ENCODE measurements at regions not wholly inside any gene's neighbourhood (a gene's known extent, or its start where the extent isn't known, plus 50 kb on each side); places are given as distances from the start of the nearest gene placed in this dataset.

DNA sequence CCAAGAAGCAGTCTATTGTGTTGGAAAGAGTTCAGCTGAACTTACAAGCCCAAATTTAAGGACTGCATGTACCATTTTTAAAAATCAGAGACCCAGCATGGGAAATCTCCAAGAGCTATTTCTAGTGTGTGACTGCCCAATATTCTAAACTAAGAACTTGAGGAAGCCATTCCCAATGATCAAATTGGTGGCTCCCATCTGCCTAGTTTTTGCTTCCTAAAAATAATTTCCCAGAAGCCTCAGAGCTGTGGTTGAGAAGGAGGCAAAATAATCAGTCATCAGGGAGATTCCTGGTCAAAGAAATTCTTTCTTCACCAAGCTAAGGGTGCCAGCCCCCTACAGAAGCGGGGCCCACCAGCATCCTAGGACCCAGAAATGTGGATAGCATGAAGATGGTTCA, 176.1 kb upstream of the CDH5 start:
- no peak overlapping the region for H2AFZ ChIP-seq (ENCODE audit: low read depth)

DNA sequence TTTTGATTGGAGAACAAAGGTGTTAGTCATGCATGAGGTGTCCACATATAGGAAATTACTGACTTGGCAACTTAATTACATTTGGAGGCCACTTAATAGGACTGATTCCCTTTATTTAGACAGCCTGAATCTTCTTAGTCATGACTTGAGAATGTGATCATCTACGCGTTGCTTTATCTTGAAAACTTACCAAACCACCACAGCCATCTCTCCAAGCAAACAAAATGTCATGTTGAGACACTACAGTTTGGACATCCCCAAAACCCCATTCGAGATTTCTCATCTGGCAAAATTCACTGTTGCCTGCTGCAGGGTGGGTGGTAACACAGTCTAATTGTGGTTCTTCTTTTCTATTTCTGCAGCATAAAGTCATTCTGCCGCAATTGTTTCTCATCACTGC, 176.5 kb upstream of the CDH5 start:
- no peak overlapping the region for H3K27ac ChIP-seq
- H3K4me2 ChIP-seq, result no peak overlapping the region
- no peak overlapping the region for H3K9ac ChIP-seq
- no peaks in the 10 kb centered on the region for H3K4me1 ChIP-seq (ENCODE audit: low read depth, poor library complexity, severe bottlenecking)
- TF ChIP-seq, protein P1, sequence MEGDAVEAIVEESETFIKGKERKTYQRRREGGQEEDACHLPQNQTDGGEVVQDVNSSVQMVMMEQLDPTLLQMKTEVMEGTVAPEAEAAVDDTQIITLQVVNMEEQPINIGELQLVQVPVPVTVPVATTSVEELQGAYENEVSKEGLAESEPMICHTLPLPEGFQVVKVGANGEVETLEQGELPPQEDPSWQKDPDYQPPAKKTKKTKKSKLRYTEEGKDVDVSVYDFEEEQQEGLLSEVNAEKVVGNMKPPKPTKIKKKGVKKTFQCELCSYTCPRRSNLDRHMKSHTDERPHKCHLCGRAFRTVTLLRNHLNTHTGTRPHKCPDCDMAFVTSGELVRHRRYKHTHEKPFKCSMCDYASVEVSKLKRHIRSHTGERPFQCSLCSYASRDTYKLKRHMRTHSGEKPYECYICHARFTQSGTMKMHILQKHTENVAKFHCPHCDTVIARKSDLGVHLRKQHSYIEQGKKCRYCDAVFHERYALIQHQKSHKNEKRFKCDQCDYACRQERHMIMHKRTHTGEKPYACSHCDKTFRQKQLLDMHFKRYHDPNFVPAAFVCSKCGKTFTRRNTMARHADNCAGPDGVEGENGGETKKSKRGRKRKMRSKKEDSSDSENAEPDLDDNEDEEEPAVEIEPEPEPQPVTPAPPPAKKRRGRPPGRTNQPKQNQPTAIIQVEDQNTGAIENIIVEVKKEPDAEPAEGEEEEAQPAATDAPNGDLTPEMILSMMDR (conservative IDR thresholded peaks at IDR 0.05; ENCODE audit: low read depth, low read length), result no peak
- H3K4me3 ChIP-seq (IDR thresholded peaks at IDR 0.05; ENCODE audit: insufficient read depth, low read depth, low read length), result no peak overlapping the region
- no peaks in the 10 kb centered on the region for H3K27me3 ChIP-seq (ENCODE audit: insufficient read depth, low read depth)
- H2AFZ ChIP-seq (ENCODE audit: low read depth), result no peak overlapping the region
- no peaks in the 10 kb centered on the region for H3K36me3 ChIP-seq (ENCODE audit: insufficient read depth)
- no peaks in the 10 kb centered on the region for H3K79me2 ChIP-seq (ENCODE audit: insufficient read depth, low read depth)
- no peaks in the 10 kb centered on the region for H4K20me1 ChIP-seq (ENCODE audit: insufficient read depth)

More for the DNA sequence above, 176.1 kb upstream of the CDH5 start:
- TF ChIP-seq, protein P1 (conservative IDR thresholded peaks at IDR 0.05; ENCODE audit: low read depth, low read length), result no peak
- no peaks in the 10 kb centered on the region for H3K36me3 ChIP-seq (ENCODE audit: insufficient read depth)
- no peaks in the 10 kb centered on the region for H3K27me3 ChIP-seq (ENCODE audit: insufficient read depth, low read depth)
- no peaks in the 10 kb centered on the region for H3K4me1 ChIP-seq (ENCODE audit: low read depth, poor library complexity, severe bottlenecking)
- no peaks in the 10 kb centered on the region for H3K79me2 ChIP-seq (ENCODE audit: insufficient read depth, low read depth)
- no peak overlapping the region for H3K9ac ChIP-seq
- no peaks in the 10 kb centered on the region for H4K20me1 ChIP-seq (ENCODE audit: insufficient read depth)
- H3K4me2 ChIP-seq, result no peak overlapping the region
- H3K4me3 ChIP-seq (IDR thresholded peaks at IDR 0.05; ENCODE audit: insufficient read depth, low read depth, low read length), result no peak overlapping the region
- no peak overlapping the region for H3K27ac ChIP-seq

DNA sequence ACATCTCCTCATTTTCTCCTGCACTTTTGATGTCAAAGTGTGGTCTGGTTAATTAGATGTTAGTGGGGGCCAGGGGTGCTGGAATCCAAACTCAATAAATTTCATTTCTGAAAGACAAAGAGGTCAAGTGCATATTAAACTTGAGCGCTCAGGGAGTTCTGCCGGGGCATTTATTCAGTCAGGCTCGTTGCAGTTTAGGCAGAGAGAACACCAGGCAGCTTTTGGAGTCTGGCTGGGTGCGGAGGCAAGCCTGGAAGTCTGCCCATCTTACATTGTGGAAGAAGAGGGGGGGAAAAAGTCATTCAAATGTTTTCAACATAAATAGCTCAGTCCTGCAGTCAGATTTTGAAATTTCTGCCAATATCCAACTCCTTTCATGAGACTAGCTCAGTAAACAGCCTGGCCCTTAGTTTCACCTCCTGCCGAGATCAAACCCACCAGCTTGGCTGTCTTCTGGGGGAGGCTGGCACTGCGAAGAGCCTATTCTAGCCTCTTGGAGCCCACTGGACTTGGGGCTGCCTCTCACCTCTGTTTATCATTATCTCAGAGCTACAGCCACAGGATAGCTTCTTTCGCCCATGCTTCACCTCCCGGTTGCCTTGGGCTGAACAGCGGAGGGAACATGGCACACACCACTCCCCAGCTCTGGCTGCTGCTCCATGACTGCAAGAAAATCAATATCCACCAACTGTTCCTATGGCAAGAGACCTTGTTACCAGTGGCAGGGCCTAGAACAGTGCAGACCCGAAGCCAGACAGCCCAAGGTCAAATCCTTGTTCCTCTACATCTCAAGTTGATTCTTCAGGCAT, 177.4 kb upstream of the CDH5 start:
- no peak overlapping the region for H3K27ac ChIP-seq
- TF ChIP-seq, protein P1 (conservative IDR thresholded peaks at IDR 0.05; ENCODE audit: low read depth, low read length), result no peak

DNA sequence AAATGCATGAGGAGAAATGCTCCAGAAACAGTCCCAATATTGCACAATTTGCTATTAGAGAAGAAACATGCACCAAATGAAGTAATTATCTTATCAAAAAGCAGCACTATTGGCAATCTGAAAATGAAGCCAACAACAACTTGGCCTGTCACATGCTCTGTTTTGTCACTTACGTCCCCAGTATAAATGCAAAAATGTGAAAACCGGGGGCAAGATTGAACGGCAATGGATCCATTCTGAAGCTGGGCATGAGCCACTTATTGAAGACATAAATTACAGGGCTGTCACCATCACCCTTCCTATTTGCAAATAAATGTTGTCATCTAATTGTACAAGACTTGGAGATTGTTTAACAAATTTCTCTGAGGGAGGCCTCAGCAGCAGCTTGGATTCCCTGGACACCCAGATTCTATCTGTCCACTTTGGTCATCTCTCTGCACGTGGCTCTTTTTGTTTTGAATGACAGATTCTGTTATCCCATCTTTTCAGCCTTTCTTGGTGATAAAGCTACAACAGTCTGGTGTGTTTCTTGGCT, 180.2 kb upstream of the CDH5 start:
- no peaks in the 10 kb centered on the region for H3K36me3 ChIP-seq (ENCODE audit: insufficient read depth)
- no peaks in the 10 kb centered on the region for H3K79me2 ChIP-seq (ENCODE audit: insufficient read depth, low read depth)
- no peak overlapping the region for H3K4me2 ChIP-seq
- H3K4me3 ChIP-seq (IDR thresholded peaks at IDR 0.05; ENCODE audit: insufficient read depth, low read depth, low read length), result no peak overlapping the region
- H2AFZ ChIP-seq (ENCODE audit: low read depth), result no peak overlapping the region
- H3K4me1 ChIP-seq (ENCODE audit: low read depth, poor library complexity, severe bottlenecking), result no peaks in the 10 kb centered on the region
- no peaks in the 10 kb centered on the region for H4K20me1 ChIP-seq (ENCODE audit: insufficient read depth)
- no peak overlapping the region for H3K9ac ChIP-seq
- TF ChIP-seq, protein P1 (conservative IDR thresholded peaks at IDR 0.05; ENCODE audit: low read depth, low read length), result no peak
- no peaks in the 10 kb centered on the region for H3K27me3 ChIP-seq (ENCODE audit: insufficient read depth, low read depth)
- H3K27ac ChIP-seq, result no peak overlapping the region

More for the DNA sequence above, 177.4 kb upstream of the CDH5 start:
- Histone ChIP-seq H3K4me1 (ENCODE audit: low read depth, poor library complexity, severe bottlenecking) (no peaks in the 10 kb centered on the region), H3K9ac (no peak overlapping the region), H3K4me2 (no peak overlapping the region), H3K27me3 (ENCODE audit: insufficient read depth, low read depth) (no peaks in the 10 kb centered on the region), H3K4me3 (IDR thresholded peaks at IDR 0.05; ENCODE audit: insufficient read depth, low read depth, low read length) (no peak overlapping the region), H4K20me1 (ENCODE audit: insufficient read depth) (no peaks in the 10 kb centered on the region), H2AFZ (ENCODE audit: low read depth) (no peak overlapping the region), H3K36me3 (ENCODE audit: insufficient read depth) (no peaks in the 10 kb centered on the region), H3K79me2 (ENCODE audit: insufficient read depth, low read depth) (no peaks in the 10 kb centered on the region)
